ENCODE measurements at regions not wholly inside any gene's neighbourhood (a gene's known extent, or its start where the extent isn't known, plus 50 kb on each side); places are given as distances from the start of the nearest gene placed in this dataset.

GRCh38 chr12:83541446-83541845 lies 854.7 kb downstream of the TMTC2 start:
- Mint-ChIP-seq H3K36me3 (ENCODE audit: low read depth) (no peaks in the 10 kb centered on the region), H3K27me3 (no peaks in the 10 kb centered on the region), H3K4me3 (no peak overlapping the region), H3K4me1 (no peaks in the 10 kb centered on the region), H3K27ac (no peak overlapping the region), H3K9me3 (peaks cover 9% of the 10 kb centered on the region)
- intact Hi-C loops (cut with micrococcal nuclease), result no loop called here
- POLR2A ChIA-PET, result no interaction called here
- no peak for DNase-seq
- CTCF ChIA-PET, result no interaction called here
- ATAC-seq (ENCODE audit: low read depth), result no peak
- TF ChIP-seq CTCF (IDR thresholded peaks at IDR 0.05), result no peak

GRCh38 chr12:83538361-83538965 lies 851.8 kb downstream of the TMTC2 start:
- ChIA-PET CTCF (no interaction called here), POLR2A (no interaction called here)
- intact Hi-C loops (cut with micrococcal nuclease), result no loop called here
- H3K27ac Mint-ChIP-seq, result no peak overlapping the region
- no peaks in the 10 kb centered on the region for H3K4me1 Mint-ChIP-seq
- DNase-seq, result no peak
- no peaks in the 10 kb centered on the region for H3K27me3 Mint-ChIP-seq
- H3K4me3 Mint-ChIP-seq, result no peak overlapping the region
- no peak for TF ChIP-seq CTCF (IDR thresholded peaks at IDR 0.05)
- peaks cover 7% of the 10 kb centered on the region for H3K9me3 Mint-ChIP-seq
- H3K36me3 Mint-ChIP-seq (ENCODE audit: low read depth), result no peaks in the 10 kb centered on the region
- no peak for ATAC-seq (ENCODE audit: low read depth)

- Mint-ChIP-seq H3K27ac (no peak overlapping the region), H3K9me3 (peaks cover 3% of the 10 kb centered on the region), H3K36me3 (ENCODE audit: low read depth) (no peaks in the 10 kb centered on the region), H3K4me1 (no peaks in the 10 kb centered on the region), H3K4me3 (no peak overlapping the region), H3K27me3 (no peaks in the 10 kb centered on the region)
- no peak for DNase-seq
- CTCF ChIA-PET, result no interaction called here
- intact Hi-C loops (cut with micrococcal nuclease), result no loop called here
- no peak for TF ChIP-seq CTCF (IDR thresholded peaks at IDR 0.05)
- POLR2A ChIA-PET, result no interaction called here
- ATAC-seq (ENCODE audit: low read depth), result no peak
These were observed 850.8 kb downstream of the TMTC2 start for GRCh38 chr12:83537428-83538053.

- Mint-ChIP-seq H3K27ac (no peak overlapping the region), H3K27me3 (no peaks in the 10 kb centered on the region), H3K9me3 (peaks cover 3% of the 10 kb centered on the region), H3K36me3 (ENCODE audit: low read depth) (no peaks in the 10 kb centered on the region), H3K4me1 (no peaks in the 10 kb centered on the region), H3K4me3 (no peak overlapping the region)
- ATAC-seq (ENCODE audit: low read depth) (no peak), DNase-seq (no peak)
- intact Hi-C loops (cut with micrococcal nuclease), result no loop called here
- TF ChIP-seq CTCF (IDR thresholded peaks at IDR 0.05), result no peak
- ChIA-PET POLR2A (no interaction called here), CTCF (no interaction called here)
These were observed 849.8 kb downstream of the TMTC2 start for GRCh38 chr12:83536496-83536895.

GRCh38 chr12:83528571-83528970 lies 841.9 kb downstream of the TMTC2 start:
- no peaks in the 10 kb centered on the region for H3K4me1 Mint-ChIP-seq
- TF ChIP-seq CTCF (IDR thresholded peaks at IDR 0.05), result no peak
- ATAC-seq (ENCODE audit: low read depth) (no peak), DNase-seq (no peak)
- ChIA-PET CTCF (no interaction called here), POLR2A (no interaction called here)
- H3K27me3 Mint-ChIP-seq, result no peaks in the 10 kb centered on the region
- no peaks in the 10 kb centered on the region for H3K36me3 Mint-ChIP-seq (ENCODE audit: low read depth)
- peaks cover 12% of the 10 kb centered on the region for H3K9me3 Mint-ChIP-seq
- H3K27ac Mint-ChIP-seq, result no peak overlapping the region
- no peak overlapping the region for H3K4me3 Mint-ChIP-seq
- intact Hi-C loops (cut with micrococcal nuclease), result no loop called here

Measured in activated B cell treated with CpG ODN at 0.5 μM for 24 hours (primary cell).